Gastroesophageal sphincter (tissue), 4 donors: ENCODE measurements at regions not wholly inside any gene's neighbourhood (a gene's known extent, or its start where the extent isn't known, plus 50 kb on each side); places are given as distances from the start of the nearest gene placed in this dataset.

ENCODE experiments used
- ATAC-seq: fragments of 150-250 bp; one replicate; pipeline ENCODE4 v1.9.1; 2016; ENCODE audit warnings: mild to moderate bottlenecking, moderate library complexity
- H3K27ac ChIP-seq, 4 donors: fragments of 200-600 bp; sonication (generic) in 3 of 4; 1 replicate in 3 of 4; 2 replicates in 1 of 4; pipeline ENCODE4 v1.5.1; 2016 to 2019
- H3K27me3 ChIP-seq: fragments of 200-600 bp; sonication (generic); one replicate; pipeline ENCODE4 v1.5.1; 2019
- H3K36me3 ChIP-seq, 2 donors: fragments of 200-600 bp; sonication (generic); one replicate each; pipeline ENCODE4 v1.5.1; 2019; ENCODE audit warnings: control low read depth in 1 of 2
- H3K4me1 ChIP-seq, 3 donors: fragments of 200-600 bp; sonication (generic); 1 replicate in 2 of 3; 2 replicates in 1 of 3; pipeline ENCODE4 v1.5.1; 2016 to 2019; ENCODE audit warnings: control low read depth in 2 of 3
- H3K4me3 ChIP-seq, 2 donors: fragments of 200-600 bp; sonication (generic); one replicate each; pipeline ENCODE4 v1.5.1; 2019; ENCODE audit warnings: mild to moderate bottlenecking in 1 of 2, moderate library complexity in 1 of 2
- H3K9me3 ChIP-seq, 3 donors: fragments of 200-600 bp; sonication (generic); one replicate each; pipeline ENCODE4 v1.5.1; 2017 to 2019; ENCODE audit warnings: control low read depth in 2 of 3
- EP300 ChIP-seq: sonication (generic); formaldehyde crosslinking; IDR thresholded peaks from one replicate; pipeline ENCODE4 v1.6.1; 2017; ENCODE audit warnings: antibody characterized with exemption, mild to moderate bottlenecking
- POLR2A ChIP-seq, 2 donors: fragments of 450-650 bp; IDR thresholded peaks; one replicate each; pipeline ENCODE4 v1.6.1; 2017; ENCODE audit warnings: antibody characterized with exemption in 2 of 2, mild to moderate bottlenecking in 2 of 2, moderate library complexity in 1 of 2
- POLR2AphosphoS5 ChIP-seq: sonication (generic); formaldehyde crosslinking; IDR thresholded peaks from one replicate; pipeline ENCODE4 v1.6.1; 2017; ENCODE audit warnings: antibody characterized with exemption
- WGBS, 2 donors: methylation state at CpG; one replicate each; pipeline ENCODE4 v1.1.5; 2018; ENCODE audit warnings: low coverage in 1 of 2; 5-methylcytosine and 5-hydroxymethylcytosine counted together
- TF ChIP-seq, protein P1 (sequence below), 4 experiments: fragments of 200-600 bp in 2 of 4; fragments of 450-650 bp in 2 of 4; sonication (generic) in 1 of 4; IDR thresholded peaks; one replicate each; pipeline ENCODE4 v1.5.1; 2017 to 2019; ENCODE audit warnings: antibody characterized with exemption in 4 of 4, mild to moderate bottlenecking in 2 of 4, moderate library complexity in 2 of 4

DNA sequence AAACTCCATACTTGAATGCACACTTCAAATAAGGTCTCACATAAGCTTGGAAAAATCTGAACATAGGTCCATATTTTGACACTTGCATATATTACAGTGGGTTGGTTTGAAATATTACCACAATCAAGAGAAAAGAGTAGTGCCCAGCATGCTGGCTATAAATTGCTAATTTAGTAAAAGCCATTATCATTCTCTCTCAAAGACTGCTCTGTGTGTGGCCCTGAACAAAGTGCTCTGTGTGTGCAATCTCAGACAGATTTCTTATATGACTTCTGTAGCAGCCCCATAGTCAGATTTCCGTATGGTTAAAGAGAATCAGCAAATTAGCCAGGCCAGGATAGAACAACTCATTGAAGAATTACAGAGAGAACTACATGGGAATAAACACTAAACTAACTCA lies 78.2 kb downstream of the LIG4 start:
- no peak for ATAC-seq

DNA sequence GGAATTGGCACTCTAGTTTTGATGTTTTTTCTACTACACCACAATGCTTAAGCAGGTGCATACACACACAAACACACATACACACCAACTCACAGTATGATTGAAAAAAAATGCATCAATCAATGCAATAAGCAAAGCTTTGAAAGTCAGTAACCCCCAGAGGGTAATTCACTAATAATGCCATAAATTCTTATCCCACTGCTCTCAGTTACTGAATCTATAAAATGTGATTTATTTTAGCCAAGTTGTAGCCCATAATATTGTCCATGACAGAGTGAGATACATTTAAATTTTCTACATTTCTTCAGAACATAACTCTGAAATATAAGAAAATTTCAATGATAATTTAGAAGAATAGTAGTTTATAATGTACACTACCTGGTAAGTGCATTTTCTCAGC lies 87.9 kb downstream of the LIG4 start:
- no peaks in the 10 kb centered on the region for H3K36me3 ChIP-seq
- no peak for ATAC-seq

More for the DNA sequence above, 78.2 kb downstream of the LIG4 start:
- TF ChIP-seq POLR2A (IDR thresholded peaks at IDR 0.05) (no peak), EP300 (no peak), POLR2AphosphoS5 (no peak)
- TF ChIP-seq, protein P1, sequence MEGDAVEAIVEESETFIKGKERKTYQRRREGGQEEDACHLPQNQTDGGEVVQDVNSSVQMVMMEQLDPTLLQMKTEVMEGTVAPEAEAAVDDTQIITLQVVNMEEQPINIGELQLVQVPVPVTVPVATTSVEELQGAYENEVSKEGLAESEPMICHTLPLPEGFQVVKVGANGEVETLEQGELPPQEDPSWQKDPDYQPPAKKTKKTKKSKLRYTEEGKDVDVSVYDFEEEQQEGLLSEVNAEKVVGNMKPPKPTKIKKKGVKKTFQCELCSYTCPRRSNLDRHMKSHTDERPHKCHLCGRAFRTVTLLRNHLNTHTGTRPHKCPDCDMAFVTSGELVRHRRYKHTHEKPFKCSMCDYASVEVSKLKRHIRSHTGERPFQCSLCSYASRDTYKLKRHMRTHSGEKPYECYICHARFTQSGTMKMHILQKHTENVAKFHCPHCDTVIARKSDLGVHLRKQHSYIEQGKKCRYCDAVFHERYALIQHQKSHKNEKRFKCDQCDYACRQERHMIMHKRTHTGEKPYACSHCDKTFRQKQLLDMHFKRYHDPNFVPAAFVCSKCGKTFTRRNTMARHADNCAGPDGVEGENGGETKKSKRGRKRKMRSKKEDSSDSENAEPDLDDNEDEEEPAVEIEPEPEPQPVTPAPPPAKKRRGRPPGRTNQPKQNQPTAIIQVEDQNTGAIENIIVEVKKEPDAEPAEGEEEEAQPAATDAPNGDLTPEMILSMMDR (IDR thresholded peaks at IDR 0.05): no peak
- Histone ChIP-seq H3K4me1 (no peaks in the 10 kb centered on the region), H3K9me3 (no peaks in the 10 kb centered on the region), H3K27ac (no peak overlapping the region), H3K36me3 (no peaks in the 10 kb centered on the region), H3K27me3 (no peaks in the 10 kb centered on the region), H3K4me3 (no peak overlapping the region)
- 50 to 77% methylated on average over 1 of the region's 1 CpG for WGBS, 2 donors

DNA sequence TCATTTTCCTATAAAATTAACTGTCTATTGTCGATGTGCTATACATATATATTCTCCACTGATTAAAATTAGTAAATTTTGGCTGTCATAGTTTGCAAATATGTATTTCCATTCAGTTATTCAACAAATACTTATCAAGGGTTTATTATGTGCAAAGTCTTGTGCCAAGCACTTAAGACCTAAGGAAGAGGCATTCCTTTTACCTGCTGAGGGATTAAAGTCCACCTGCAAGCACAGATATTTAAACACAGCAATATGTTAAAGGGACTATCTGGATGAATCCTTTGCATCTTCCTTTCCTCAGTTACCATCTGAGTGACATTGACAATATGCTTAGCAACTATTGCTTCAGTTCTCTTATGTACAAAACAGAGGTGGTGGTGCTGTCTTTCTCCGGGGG lies 89.3 kb downstream of the LIG4 start:
- H3K4me1 ChIP-seq: no peaks in the 10 kb centered on the region
- H3K9me3 ChIP-seq: no peaks in the 10 kb centered on the region
- no peak overlapping the region for H3K27ac ChIP-seq
- no peak for TF ChIP-seq POLR2AphosphoS5
- TF ChIP-seq, protein P1 (IDR thresholded peaks at IDR 0.05): no peak
- no peak for TF ChIP-seq EP300
- no peak for TF ChIP-seq POLR2A (IDR thresholded peaks at IDR 0.05)
- no peak overlapping the region for H3K4me3 ChIP-seq
- no peak for ATAC-seq
- WGBS, 2 donors: 73 to 88% methylated on average over 2 of the region's 2 CpGs
- no peaks in the 10 kb centered on the region for H3K36me3 ChIP-seq
- no peaks in the 10 kb centered on the region for H3K27me3 ChIP-seq

More for the DNA sequence above, 87.9 kb downstream of the LIG4 start:
- Histone ChIP-seq H3K27me3 (no peaks in the 10 kb centered on the region), H3K4me1 (no peaks in the 10 kb centered on the region), H3K9me3 (no peaks in the 10 kb centered on the region), H3K4me3 (no peak overlapping the region), H3K27ac (no peak overlapping the region)
- no peak for TF ChIP-seq POLR2AphosphoS5
- TF ChIP-seq, protein P1 (IDR thresholded peaks at IDR 0.05): no peak
- no peak for TF ChIP-seq POLR2A (IDR thresholded peaks at IDR 0.05)
- no peak for TF ChIP-seq EP300

DNA sequence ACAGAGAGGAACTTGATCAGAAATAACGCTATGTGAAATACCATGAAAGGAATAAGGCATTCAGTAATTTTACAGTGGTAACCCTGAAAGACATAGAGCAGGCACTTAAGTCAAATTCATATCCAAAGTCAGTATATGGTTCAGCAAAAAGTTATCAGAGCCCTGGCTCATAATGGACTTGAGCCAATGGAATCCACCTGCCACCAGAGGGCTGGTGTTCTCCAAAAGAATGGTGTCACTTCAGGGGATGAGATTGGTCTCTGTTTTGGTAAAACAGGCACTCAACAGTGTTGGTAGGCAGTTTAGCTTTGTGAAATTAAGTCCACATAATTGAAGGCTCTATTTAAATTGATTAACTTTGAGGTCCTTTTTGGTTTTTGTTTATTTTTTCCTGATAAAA lies 93.9 kb downstream of the LIG4 start:
- Histone ChIP-seq H3K36me3 (no peaks in the 10 kb centered on the region), H3K27me3 (no peaks in the 10 kb centered on the region), H3K27ac (no peak overlapping the region), H3K4me1 (no peaks in the 10 kb centered on the region), H3K4me3 (no peak overlapping the region), H3K9me3 (no peaks in the 10 kb centered on the region)
- no peak for ATAC-seq
- TF ChIP-seq, protein P1 (IDR thresholded peaks at IDR 0.05): no peak
- TF ChIP-seq POLR2A (IDR thresholded peaks at IDR 0.05) (no peak), POLR2AphosphoS5 (no peak), EP300 (no peak)
- WGBS, 2 donors: 89 to 100% methylated on average over 1 of the region's 1 CpG

DNA sequence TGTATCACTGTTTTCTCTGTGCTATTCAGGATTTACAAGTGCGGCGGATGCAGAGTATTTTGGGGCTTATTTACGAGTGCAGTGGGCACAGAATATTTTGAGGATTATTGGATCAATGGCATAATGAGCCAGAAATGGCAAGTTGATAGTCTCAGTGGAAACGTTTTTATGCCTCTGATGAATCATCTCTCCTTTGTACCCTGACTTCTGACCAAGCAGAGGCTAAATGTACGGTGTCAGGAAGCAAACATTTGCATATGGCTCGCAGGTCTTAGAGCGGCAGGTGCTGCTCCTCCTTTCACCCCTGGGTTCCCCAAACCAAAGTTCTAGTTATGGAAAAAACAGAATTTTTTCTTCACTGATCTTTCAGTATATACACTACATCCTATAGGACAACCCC lies 94.5 kb downstream of the LIG4 start:
- 66 to 70% methylated on average over 6 to 7 of the region's 7 CpGs for WGBS, 2 donors
- no peak for ATAC-seq
- Histone ChIP-seq H3K27ac (no peak overlapping the region), H3K4me1 (no peaks in the 10 kb centered on the region), H3K4me3 (no peak overlapping the region), H3K9me3 (no peaks in the 10 kb centered on the region), H3K36me3 (no peaks in the 10 kb centered on the region), H3K27me3 (no peaks in the 10 kb centered on the region)
- no peak for TF ChIP-seq POLR2A (IDR thresholded peaks at IDR 0.05)
- TF ChIP-seq POLR2AphosphoS5: no peak
- TF ChIP-seq, protein P1 (IDR thresholded peaks at IDR 0.05): no peak
- no peak for TF ChIP-seq EP300
